NAMALWA (cell line): ENCODE measurements at regions not wholly inside any gene's neighbourhood (a gene's known extent, or its start where the extent isn't known, plus 50 kb on each side); places are given as distances from the start of the nearest gene placed in this dataset.

Source experiments
- DNase-seq: peaks from one replicate; pipeline ENCODE4 v3.0.0-alpha.2; 2015; ENCODE audit warnings: low spot score

- DNase-seq: no peak
These were observed 313.8 kb upstream of the HS6ST1 start for GRCh38 chr2:128632501-128632800.

GRCh38 chr2:128633501-128633900, 314.8 kb upstream of the HS6ST1 start:
- no peak for DNase-seq

GRCh38 chr2:128635361-128635900, 316.8 kb upstream of the HS6ST1 start:
- DNase-seq: no peak

GRCh38 chr2:128636802-128637147, 318.1 kb upstream of the HS6ST1 start:
- DNase-seq: no peak

GRCh38 chr2:128637481-128638155, 318.9 kb upstream of the HS6ST1 start:
- no peak for DNase-seq

- DNase-seq: no peak
These were observed 319.9 kb upstream of the HS6ST1 start for GRCh38 chr2:128638341-128639119.

GRCh38 chr2:128639120-128639477, 320.4 kb upstream of the HS6ST1 start:
- DNase-seq: no peak

- no peak for DNase-seq
These were observed 321.0 kb upstream of the HS6ST1 start for GRCh38 chr2:128639693-128640092.

- no peak for DNase-seq
These were observed 321.6 kb upstream of the HS6ST1 start for GRCh38 chr2:128640166-128640844.

GRCh38 chr2:128640845-128641360, 322.2 kb upstream of the HS6ST1 start:
- DNase-seq: no peak

- no peak for DNase-seq
These were observed 322.9 kb upstream of the HS6ST1 start for GRCh38 chr2:128641421-128642080.

- DNase-seq: no peak
These were observed 323.6 kb upstream of the HS6ST1 start for GRCh38 chr2:128642316-128642715.

- no peak for DNase-seq
These were observed 324.2 kb upstream of the HS6ST1 start for GRCh38 chr2:128642821-128643220.

GRCh38 chr2:128643221-128644065, 324.8 kb upstream of the HS6ST1 start:
- no peak for DNase-seq

GRCh38 chr2:128644156-128644555, 325.5 kb upstream of the HS6ST1 start:
- no peak for DNase-seq

- DNase-seq: no peak
These were observed 326.1 kb upstream of the HS6ST1 start for GRCh38 chr2:128644718-128645256.

- no peak for DNase-seq
These were observed 327.0 kb upstream of the HS6ST1 start for GRCh38 chr2:128645631-128646030.

- no peak for DNase-seq
These were observed 327.4 kb upstream of the HS6ST1 start for GRCh38 chr2:128646091-128646490.

GRCh38 chr2:128646691-128647090, 328.0 kb upstream of the HS6ST1 start:
- DNase-seq: no peak

- no peak for DNase-seq
These were observed 332.3 kb upstream of the HS6ST1 start for GRCh38 chr2:128651000-128651399.

GRCh38 chr2:128654408-128654807, 335.7 kb upstream of the HS6ST1 start:
- no peak for DNase-seq
